ENCODE measurements at regions not wholly inside any gene's neighbourhood (a gene's known extent, or its start where the extent isn't known, plus 50 kb on each side); places are given as distances from the start of the nearest gene placed in this dataset.

DNA sequence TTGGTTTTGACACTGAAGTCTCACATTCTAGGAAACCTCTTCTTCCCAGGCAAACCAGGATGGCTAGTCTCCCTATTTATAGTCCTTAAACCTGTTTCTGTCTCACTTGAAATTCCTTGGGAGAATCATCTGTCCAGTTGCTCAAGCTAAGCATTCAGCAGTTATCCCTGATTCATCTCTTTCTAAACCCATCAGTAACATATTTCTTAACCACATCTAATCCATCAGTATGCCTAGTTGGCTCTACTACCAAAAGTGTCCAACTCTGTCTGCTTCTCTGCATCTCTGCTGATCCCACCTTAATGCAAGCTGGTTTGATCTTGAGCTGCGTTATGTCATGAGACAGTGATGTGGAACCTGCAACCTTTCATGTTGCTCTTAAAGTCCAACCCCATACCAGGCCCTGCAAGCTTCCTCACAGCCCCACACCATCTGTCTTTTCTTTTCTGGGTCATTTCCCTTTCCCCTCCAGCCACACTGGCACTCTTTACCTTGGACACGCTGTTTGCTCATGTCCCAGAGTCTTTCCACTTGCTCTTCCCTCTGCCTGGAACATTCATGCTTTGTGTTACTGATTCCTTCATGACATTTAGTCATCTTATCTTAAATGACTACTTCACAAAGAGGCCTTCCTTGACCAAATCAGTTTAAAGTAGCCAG is 380.8 kb upstream of the RGS6 start:
- TF ChIP-seq POLR2AphosphoS5 (IDR thresholded peaks at IDR 0.05; ENCODE audit: insufficient read depth, low read depth, low read length) = no peak
- no peak for TF ChIP-seq GATA2 (IDR thresholded peaks at IDR 0.05; ENCODE audit: insufficient read depth, insufficient read length, low read depth, low read length)
- TF ChIP-seq JUN (IDR thresholded peaks at IDR 0.05; ENCODE audit: borderline replicate concordance, insufficient read depth, insufficient read length, low read depth) = no peak
- no peak for TF ChIP-seq POLR2A (IDR thresholded peaks at IDR 0.05; ENCODE audit: low read depth, low read length)
- TF ChIP-seq MYC (IDR thresholded peaks at IDR 0.05; ENCODE audit: low read depth, low read length) = no peak
- TF ChIP-seq EZH2 (IDR thresholded peaks at IDR 0.05; ENCODE audit: borderline replicate concordance, low read depth, low read length, severe bottlenecking) = no peak
- TF ChIP-seq, protein P1, sequence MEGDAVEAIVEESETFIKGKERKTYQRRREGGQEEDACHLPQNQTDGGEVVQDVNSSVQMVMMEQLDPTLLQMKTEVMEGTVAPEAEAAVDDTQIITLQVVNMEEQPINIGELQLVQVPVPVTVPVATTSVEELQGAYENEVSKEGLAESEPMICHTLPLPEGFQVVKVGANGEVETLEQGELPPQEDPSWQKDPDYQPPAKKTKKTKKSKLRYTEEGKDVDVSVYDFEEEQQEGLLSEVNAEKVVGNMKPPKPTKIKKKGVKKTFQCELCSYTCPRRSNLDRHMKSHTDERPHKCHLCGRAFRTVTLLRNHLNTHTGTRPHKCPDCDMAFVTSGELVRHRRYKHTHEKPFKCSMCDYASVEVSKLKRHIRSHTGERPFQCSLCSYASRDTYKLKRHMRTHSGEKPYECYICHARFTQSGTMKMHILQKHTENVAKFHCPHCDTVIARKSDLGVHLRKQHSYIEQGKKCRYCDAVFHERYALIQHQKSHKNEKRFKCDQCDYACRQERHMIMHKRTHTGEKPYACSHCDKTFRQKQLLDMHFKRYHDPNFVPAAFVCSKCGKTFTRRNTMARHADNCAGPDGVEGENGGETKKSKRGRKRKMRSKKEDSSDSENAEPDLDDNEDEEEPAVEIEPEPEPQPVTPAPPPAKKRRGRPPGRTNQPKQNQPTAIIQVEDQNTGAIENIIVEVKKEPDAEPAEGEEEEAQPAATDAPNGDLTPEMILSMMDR (IDR thresholded peaks at IDR 0.05; ENCODE audit: extremely low read depth in 1 of 2, insufficient read depth in 1 of 2, low read depth in 1 of 2, low read length in 2 of 2) = no peak
- no peak for TF ChIP-seq FOS (IDR thresholded peaks at IDR 0.05; ENCODE audit: borderline replicate concordance, insufficient read depth, low read length)
- TF ChIP-seq, protein P2, sequence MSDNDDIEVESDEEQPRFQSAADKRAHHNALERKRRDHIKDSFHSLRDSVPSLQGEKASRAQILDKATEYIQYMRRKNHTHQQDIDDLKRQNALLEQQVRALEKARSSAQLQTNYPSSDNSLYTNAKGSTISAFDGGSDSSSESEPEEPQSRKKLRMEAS (IDR thresholded peaks at IDR 0.05; ENCODE audit: insufficient read depth, insufficient read length) = no peak
- intact Hi-C loops (cut with micrococcal nuclease) = no loop called here
- H3K36me3 ChIP-seq (ENCODE audit: control insufficient read depth in 2 of 2, extremely low read depth in 1 of 2, insufficient read depth in 2 of 2, low read length in 2 of 2) = no peaks in the 10 kb centered on the region
- no peak overlapping the region for H3K9ac ChIP-seq (replicated peaks; ENCODE audit: extremely low read depth, insufficient read depth, low read length)
- H3K4me2 ChIP-seq (ENCODE audit: insufficient read depth, low read length) = no peak overlapping the region
- no TSS peak for BruUV-seq (replicated peaks)
- peaks cover 2% of the 10 kb centered on the region for H3K9me1 ChIP-seq (replicated peaks; ENCODE audit: control insufficient read depth, extremely low read depth, insufficient read depth, low read length)
- H4K20me1 ChIP-seq (replicated peaks; ENCODE audit: control insufficient read depth, extremely low read depth, insufficient read depth, low read length) = no peaks in the 10 kb centered on the region
- H3K27me3 ChIP-seq (ENCODE audit: control insufficient read depth in 2 of 2, insufficient read depth in 2 of 2, low read length in 2 of 2) = no peaks in the 10 kb centered on the region
- no peak overlapping the region for H3K4me3 ChIP-seq (replicated peaks in 1 of 3; ENCODE audit: insufficient read depth in 1 of 3, low read depth in 1 of 3, low read length in 3 of 3)
- DNase-seq (ENCODE audit: low read depth, low spot score) (no peak), FAIRE-seq (peak; percentile 4)
- CTCF ChIA-PET = interaction anchor here (1.1 to 1.4 kb wide), 3 partner anchors 10 to 196 kb away, joined by 3 read pairs; no protein-coding TSS in a partner anchor
- POLR2A ChIA-PET = no interaction called here
- H3K79me2 ChIP-seq (ENCODE audit: control insufficient read depth, insufficient read depth, low read length) = no peaks in the 10 kb centered on the region
- H2AFZ ChIP-seq (ENCODE audit: low read depth, low read length) = no peak overlapping the region
- H3K27ac ChIP-seq (ENCODE audit: insufficient read depth, low read depth, low read length) = no peak overlapping the region
- dilution Hi-C loops (cut with MboI; ENCODE audit: extremely low pct_ligation_motif_present, low sequenced_read_pairs) = no loop called here
- no peaks in the 10 kb centered on the region for H3K9me3 ChIP-seq (replicated peaks; ENCODE audit: control insufficient read depth, insufficient read depth, low read length)
- H3K4me1 ChIP-seq (ENCODE audit: control insufficient read depth, extremely low read depth, insufficient read depth, low read length) = no peaks in the 10 kb centered on the region
